ENCODE measurements at regions not wholly inside any gene's neighbourhood (a gene's known extent, or its start where the extent isn't known, plus 50 kb on each side); places are given as distances from the start of the nearest gene placed in this dataset.

DNA sequence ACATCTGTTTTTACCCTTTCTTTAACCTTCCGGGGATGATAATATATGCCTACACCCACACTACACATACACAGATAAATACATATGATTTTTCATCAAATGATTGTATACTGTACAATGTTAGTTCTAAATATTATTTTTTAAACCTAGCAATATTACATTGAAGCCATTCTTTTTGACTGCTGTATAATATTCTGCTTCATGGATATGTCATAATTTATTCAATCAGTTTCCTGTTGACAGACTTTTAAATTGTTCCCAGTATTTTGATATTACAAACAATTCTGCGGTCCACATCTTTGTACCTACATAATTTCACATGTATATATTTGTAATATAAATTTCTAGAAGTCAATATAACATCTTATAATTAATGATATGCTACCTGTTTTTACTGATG, 59.0 kb upstream of the ITGB1 start:
- no peak for TF ChIP-seq ZNF175 (tag by site-specific recombination; IDR thresholded peaks at IDR 0.05)
- TF ChIP-seq ZBTB7A (tag by site-specific recombination; IDR thresholded peaks at IDR 0.05; ENCODE audit: low read depth) = no peak

Data from HEK293 (cell line).